Cerebellar cortex (tissue), 1 donor: ENCODE measurements at regions not wholly inside any gene's neighbourhood (a gene's known extent, or its start where the extent isn't known, plus 50 kb on each side); places are given as distances from the start of the nearest gene placed in this dataset.
"Not testable (repeated sequence)": the region's sequence is repeated elsewhere in the genome, so short reads cannot be mapped to it uniquely, and the experiment has no call there.

Experiments used
- DNase-seq: peaks from one replicate; pipeline ENCODE4 v3.0.0-alpha.2; 2015; ENCODE audit warnings: low spot score

GRCh38 chr11:16536513-16536912 is 180.2 kb upstream of the SOX6 start:
- no peak for DNase-seq

- DNase-seq, result no peak
These were observed 172.3 kb upstream of the SOX6 start for GRCh38 chr11:16528639-16529038.

- DNase-seq, result no peak
These were observed 171.3 kb upstream of the SOX6 start for GRCh38 chr11:16527525-16528246.

GRCh38 chr11:16526947-16527346 is 170.6 kb upstream of the SOX6 start:
- DNase-seq, result no peak

- DNase-seq, result not testable (repeated sequence)
These were observed 164.4 kb upstream of the SOX6 start for GRCh38 chr11:16520713-16521112.

GRCh38 chr11:16512899-16513241 is 156.5 kb upstream of the SOX6 start:
- no peak for DNase-seq

GRCh38 chr11:16512198-16512898 is 156.0 kb upstream of the SOX6 start:
- no peak for DNase-seq

- DNase-seq, result no peak
These were observed 155.1 kb upstream of the SOX6 start for GRCh38 chr11:16511116-16512114.

- DNase-seq, result no peak
These were observed 149.1 kb upstream of the SOX6 start for GRCh38 chr11:16505481-16505880.

GRCh38 chr11:16503891-16504290 is 147.5 kb upstream of the SOX6 start:
- DNase-seq, result not testable (repeated sequence)

- no peak for DNase-seq
These were observed 138.8 kb upstream of the SOX6 start for GRCh38 chr11:16494918-16495691.

- DNase-seq, result no peak
These were observed 128.1 kb upstream of the SOX6 start for GRCh38 chr11:16484434-16484833.

GRCh38 chr11:16474659-16475058 is 118.3 kb upstream of the SOX6 start:
- DNase-seq, result no peak

GRCh38 chr11:16469968-16470367 is 113.6 kb upstream of the SOX6 start:
- DNase-seq, result no peak

GRCh38 chr11:16468735-16469453 is 112.5 kb upstream of the SOX6 start:
- DNase-seq, result no peak

- no peak for DNase-seq
These were observed 104.2 kb upstream of the SOX6 start for GRCh38 chr11:16460508-16460907.

GRCh38 chr11:16456366-16456765 is 100.0 kb upstream of the SOX6 start:
- DNase-seq, result no peak

- DNase-seq, result no peak
These were observed 98.0 kb upstream of the SOX6 start for GRCh38 chr11:16454289-16454863.

GRCh38 chr11:16448123-16448717 is 91.9 kb upstream of the SOX6 start:
- DNase-seq, result no peak

GRCh38 chr11:16441461-16441860 is 85.1 kb upstream of the SOX6 start:
- no peak for DNase-seq
